ENCODE measurements at regions not wholly inside any gene's neighbourhood (a gene's known extent, or its start where the extent isn't known, plus 50 kb on each side); places are given as distances from the start of the nearest gene placed in this dataset.

- TF ChIP-seq CTCF (IDR thresholded peaks at IDR 0.05 in 2 of 3, conservative IDR thresholded peaks at IDR 0.05 in 1 of 3; ENCODE audit: insufficient read depth in 2 of 3, low read depth in 1 of 3, low read length in 3 of 3) = no peak
- no peak for TF ChIP-seq TGIF2 (CRISPR knock-in tag; IDR thresholded peaks at IDR 0.05)
- TF ChIP-seq SP2 (IDR thresholded peaks at IDR 0.05; ENCODE audit: extremely low read depth, low read depth, low read length, poor library complexity, severe bottlenecking) = no peak
- TF ChIP-seq EP300 (IDR thresholded peaks at IDR 0.05; ENCODE audit: low read length) = no peak
- no peak for TF ChIP-seq CREB1 (IDR thresholded peaks at IDR 0.05)
- no peak for TF ChIP-seq CREB1 (CRISPR knock-in tag; IDR thresholded peaks at IDR 0.05)
- no peak for TF ChIP-seq E2F4 (CRISPR knock-in tag; IDR thresholded peaks at IDR 0.05; ENCODE audit: low read depth)
- TF ChIP-seq NRF1 (conservative IDR thresholded peaks at IDR 0.05 in 1 of 2, IDR thresholded peaks at IDR 0.05 in 1 of 2) = no peak
- TF ChIP-seq CREM (IDR thresholded peaks at IDR 0.05; ENCODE audit: low read depth) = no peak
These were observed 326.9 kb downstream of the FGF9 start for GRCh38 chr13:21997726-21998125.
